ENCODE measurements at regions not wholly inside any gene's neighbourhood (a gene's known extent, or its start where the extent isn't known, plus 50 kb on each side); places are given as distances from the start of the nearest gene placed in this dataset.

DNA sequence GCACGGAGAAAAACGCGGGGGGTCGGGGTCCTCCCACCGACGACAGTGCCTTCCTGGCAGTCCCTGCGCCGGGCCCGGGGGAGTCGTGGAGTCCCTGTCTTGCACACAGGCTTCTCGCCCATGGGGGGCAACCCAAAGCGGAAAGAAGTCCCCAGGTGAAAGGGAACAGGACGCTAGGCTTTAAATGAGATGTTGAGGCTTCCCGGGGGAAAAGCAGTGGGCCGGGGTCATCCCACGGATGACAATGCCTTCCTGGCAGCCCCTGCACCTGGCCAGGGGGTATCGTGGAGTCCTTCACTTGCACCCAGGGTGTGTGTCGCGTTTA lies 162.9 kb upstream of the ALG10B start:
- no peak for TF ChIP-seq TAF1 (IDR thresholded peaks at IDR 0.05; ENCODE audit: low read depth, low read length)
- TF ChIP-seq POLR2A (IDR thresholded peaks at IDR 0.05; ENCODE audit: low read depth, low read length), result no peak
- no peak for TF ChIP-seq POLR2AphosphoS5 (IDR thresholded peaks at IDR 0.05; ENCODE audit: low read depth, low read length)
- no peak for TF ChIP-seq SPI1 (IDR thresholded peaks at IDR 0.05; ENCODE audit: low read depth, low read length)

All from GM12891 (cell line).